CD14-positive monocyte (primary cell): ENCODE measurements at regions not wholly inside any gene's neighbourhood (a gene's known extent, or its start where the extent isn't known, plus 50 kb on each side); places are given as distances from the start of the nearest gene placed in this dataset.

Experiments used
- DNase-seq, 3 donors: peaks; one replicate each; pipeline ENCODE4 v3.0.0-alpha.2; 2011 to 2022
- H2AFZ ChIP-seq: 2 replicates; pipeline ENCODE4 v1.6.0; 2012; ENCODE audit warnings: mild to moderate bottlenecking, low read depth, low read length, inconsistent platforms; ENCODE audit not compliant: insufficient read depth, poor library complexity, severe bottlenecking
- H3K27ac ChIP-seq, 2 donors: 1 replicate in 1 of 2; 2 replicates in 1 of 2; pipeline ENCODE4 v1.5.1; 2012 to 2013; ENCODE audit warnings: low read length in 2 of 2, control low read depth in 1 of 2, inconsistent platforms in 1 of 2, low read depth in 1 of 2, mild to moderate bottlenecking in 1 of 2
- H3K27me3 ChIP-seq, 2 donors: one replicate each; pipeline versions ENCODE4 v1.6.0 to v1.6.1; 2011 to 2013; ENCODE audit warnings: low read length in 2 of 2; ENCODE audit not compliant: control insufficient read depth in 2 of 2, insufficient read depth in 2 of 2
- H3K36me3 ChIP-seq, 2 donors: replicated peaks in 1 of 2; 1 replicate in 1 of 2; 2 replicates in 1 of 2; pipeline versions ENCODE4 v1.5.1 to v1.6.1; 2012 to 2013; ENCODE audit warnings: low read length in 2 of 2, control low read depth in 1 of 2, inconsistent platforms in 1 of 2, mild to moderate bottlenecking in 1 of 2; ENCODE audit not compliant: insufficient read depth in 2 of 2, control insufficient read depth in 1 of 2
- H3K4me1 ChIP-seq, 2 donors: 1 replicate in 1 of 2; 2 replicates in 1 of 2; pipeline versions ENCODE4 v1.5.1 to v1.6.1; 2012 to 2013; ENCODE audit warnings: low read length in 2 of 2, control low read depth in 1 of 2, inconsistent platforms in 1 of 2, mild to moderate bottlenecking in 1 of 2, moderate library complexity in 1 of 2; ENCODE audit not compliant: insufficient read depth in 2 of 2, control insufficient read depth in 1 of 2
- H3K4me2 ChIP-seq: replicated peaks from 2 replicates; pipeline ENCODE3; 2012; ENCODE audit warnings: low read length, moderate library complexity, mild to moderate bottlenecking; ENCODE audit not compliant: poor library complexity, severe bottlenecking; ENCODE audit errors: extremely low read depth
- H3K4me3 ChIP-seq, 3 experiments: fragments of 200-600 bp in 1 of 3; sonication (generic) in 1 of 3; replicated peaks in 1 of 3; 1 replicate in 2 of 3; 2 replicates in 1 of 3; pipeline ENCODE4 v1.5.1; 2011 to 2013; ENCODE audit warnings: low read length in 3 of 3, mild to moderate bottlenecking in 3 of 3, control low read depth in 2 of 3, low read depth in 2 of 3, inconsistent platforms in 1 of 3, moderate library complexity in 1 of 3
- H3K79me2 ChIP-seq: 2 replicates; pipeline ENCODE4 v1.6.0; 2012; ENCODE audit warnings: mild to moderate bottlenecking, control low read depth, inconsistent platforms, low read length, moderate library complexity; ENCODE audit not compliant: insufficient read depth
- H3K9ac ChIP-seq: 2 replicates; pipeline ENCODE4 v1.6.0; 2017; ENCODE audit warnings: low read length, mild to moderate bottlenecking; ENCODE audit not compliant: insufficient read depth, poor library complexity, severe bottlenecking
- H3K9me3 ChIP-seq, 2 donors: replicated peaks in 1 of 2; 1 replicate in 1 of 2; 2 replicates in 1 of 2; pipeline versions ENCODE4 v1.5.1 to v1.6.1; 2012 to 2013; ENCODE audit warnings: low read length in 2 of 2, control low read depth in 1 of 2; ENCODE audit not compliant: control insufficient read depth in 1 of 2, insufficient read depth in 1 of 2
- H4K20me1 ChIP-seq: 2 replicates; pipeline ENCODE4 v1.6.0; 2012; ENCODE audit warnings: mild to moderate bottlenecking, low read length, control low read depth, moderate library complexity; ENCODE audit not compliant: insufficient read depth
- H3K27ac Mint-ChIP-seq, 7 donors: one replicate each; pipeline ENCODE4 v1.8.0; 2020; ENCODE audit warnings: mild to moderate bottlenecking in 7 of 7, mixed read lengths in 7 of 7, moderate library complexity in 6 of 7, inconsistent platforms in 2 of 7
- H3K27me3 Mint-ChIP-seq, 3 donors: one replicate each; pipeline ENCODE4 v1.8.0; 2021 to 2022; ENCODE audit warnings: low read depth in 3 of 3, mild to moderate bottlenecking in 3 of 3, mixed read lengths in 3 of 3, moderate library complexity in 3 of 3, inconsistent platforms in 1 of 3
- H3K36me3 Mint-ChIP-seq, 2 donors: one replicate each; pipeline ENCODE4 v1.8.0; 2020; ENCODE audit warnings: mixed read lengths in 2 of 2, inconsistent platforms in 1 of 2, mild to moderate bottlenecking in 1 of 2
- H3K4me1 Mint-ChIP-seq: one replicate; pipeline ENCODE4 v1.8.0; 2020; ENCODE audit warnings: mild to moderate bottlenecking, mixed read lengths
- H3K4me3 Mint-ChIP-seq, 2 donors: one replicate each; pipeline ENCODE4 v1.8.0; 2020; ENCODE audit warnings: mild to moderate bottlenecking in 2 of 2, mixed read lengths in 2 of 2, moderate library complexity in 1 of 2
- H3K9me3 Mint-ChIP-seq, 7 donors: one replicate each; pipeline ENCODE4 v1.8.0; 2020 to 2022; ENCODE audit warnings: mixed read lengths in 7 of 7, mild to moderate bottlenecking in 6 of 7, moderate library complexity in 6 of 7, inconsistent platforms in 2 of 7
- CTCF ChIP-seq: fragments of 200-600 bp; IDR thresholded peaks from one replicate; pipeline ENCODE4 v1.8.0; 2022; ENCODE audit warnings: antibody characterized with exemption, mild to moderate bottlenecking
- WGBS: methylation state at CpG from one replicate; pipeline ENCODE4 v1.1.5; 2013; ENCODE audit warnings: missing lambda C conversion rate; ENCODE audit not compliant: insufficient coverage; 5-methylcytosine and 5-hydroxymethylcytosine counted together
- intact Hi-C, 2 donors: fragments of 100-400 bp; cut with micrococcal nuclease; formaldehyde crosslinking; loops; one replicate each; pipeline versions ENCODE4 v1.15.0 to v1.15.1; 2023

GRCh38 chr22:27175974-27176373 lies 518.6 kb downstream of the MIAT start:
- H2AFZ ChIP-seq = no peak overlapping the region
- no peaks in the 10 kb centered on the region for H3K79me2 ChIP-seq
- H3K27ac ChIP-seq = no peak overlapping the region
- H3K9me3 ChIP-seq = no peaks in the 10 kb centered on the region
- intact Hi-C loops = no loop called here
- no peak overlapping the region for H3K4me3 ChIP-seq
- H3K27me3 ChIP-seq = peaks cover 20 to 31% of the 10 kb centered on the region in 2 donors
- H3K4me2 ChIP-seq = no peak overlapping the region
- Mint-ChIP-seq H3K4me1 (no peaks in the 10 kb centered on the region), H3K27ac (no peak overlapping the region), H3K9me3 (no peaks in the 10 kb centered on the region), H3K27me3 (peaks cover 19 to 40% (median 23%) of the 10 kb centered on the region in 3 donors), H3K4me3 (peak overlapping the region in 1 of 2 donors; percentile 31), H3K36me3 (no peaks in the 10 kb centered on the region)
- H3K4me1 ChIP-seq = no peaks in the 10 kb centered on the region
- no peak for TF ChIP-seq CTCF
- H3K36me3 ChIP-seq = no peaks in the 10 kb centered on the region
- no peak for DNase-seq
- WGBS = no CpG with 5 or more reads among the region's 2 CpGs
- no peak overlapping the region for H3K9ac ChIP-seq
- H4K20me1 ChIP-seq = no peaks in the 10 kb centered on the region

- no peak overlapping the region for H3K4me3 ChIP-seq
- no peak overlapping the region for H3K4me3 Mint-ChIP-seq
- peaks cover 0 to 1% (median 0%) of the 10 kb centered on the region in 7 donors for H3K9me3 Mint-ChIP-seq
- WGBS = 90% methylated on average over 1 of the region's 3 CpGs
- no peaks in the 10 kb centered on the region for H3K4me1 ChIP-seq
- H3K4me1 Mint-ChIP-seq = no peaks in the 10 kb centered on the region
- H3K79me2 ChIP-seq = no peaks in the 10 kb centered on the region
- no peak overlapping the region for H3K9ac ChIP-seq
- H3K9me3 ChIP-seq = no peaks in the 10 kb centered on the region
- H3K4me2 ChIP-seq = no peak overlapping the region
- no peak overlapping the region for H3K27ac ChIP-seq
- no peaks in the 10 kb centered on the region for H3K36me3 Mint-ChIP-seq
- intact Hi-C loops = no loop called here
- no peaks in the 10 kb centered on the region for H3K36me3 ChIP-seq
- peaks cover 14 to 36% (median 15%) of the 10 kb centered on the region in 3 donors for H3K27me3 Mint-ChIP-seq
- no peaks in the 10 kb centered on the region for H4K20me1 ChIP-seq
- TF ChIP-seq CTCF = no peak
- no peak overlapping the region for H2AFZ ChIP-seq
- DNase-seq = no peak
- H3K27ac Mint-ChIP-seq = no peak overlapping the region
- peaks cover 10 to 26% of the 10 kb centered on the region in 2 donors for H3K27me3 ChIP-seq
These were observed 521.8 kb downstream of the MIAT start for GRCh38 chr22:27179161-27179560.
